ENCODE measurements at regions not wholly inside any gene's neighbourhood (a gene's known extent, or its start where the extent isn't known, plus 50 kb on each side); places are given as distances from the start of the nearest gene placed in this dataset.
A peak's percentile ranks its signal among the peaks of the same experiment; 100 is the strongest.
"Not testable (repeated sequence)": the region's sequence is repeated elsewhere in the genome, so short reads cannot be mapped to it uniquely, and the experiment has no call there.

- peak; percentile 89 to 93 for DNase-seq
These were observed 58.3 kb upstream of the EEA1 start for GRCh38 chr12:92987362-92987761.

- peak; percentile 58 to 60 for DNase-seq
These were observed 58.9 kb upstream of the EEA1 start for GRCh38 chr12:92987846-92988621.

- DNase-seq: no peak
These were observed 59.6 kb upstream of the EEA1 start for GRCh38 chr12:92988622-92989130.

DNA sequence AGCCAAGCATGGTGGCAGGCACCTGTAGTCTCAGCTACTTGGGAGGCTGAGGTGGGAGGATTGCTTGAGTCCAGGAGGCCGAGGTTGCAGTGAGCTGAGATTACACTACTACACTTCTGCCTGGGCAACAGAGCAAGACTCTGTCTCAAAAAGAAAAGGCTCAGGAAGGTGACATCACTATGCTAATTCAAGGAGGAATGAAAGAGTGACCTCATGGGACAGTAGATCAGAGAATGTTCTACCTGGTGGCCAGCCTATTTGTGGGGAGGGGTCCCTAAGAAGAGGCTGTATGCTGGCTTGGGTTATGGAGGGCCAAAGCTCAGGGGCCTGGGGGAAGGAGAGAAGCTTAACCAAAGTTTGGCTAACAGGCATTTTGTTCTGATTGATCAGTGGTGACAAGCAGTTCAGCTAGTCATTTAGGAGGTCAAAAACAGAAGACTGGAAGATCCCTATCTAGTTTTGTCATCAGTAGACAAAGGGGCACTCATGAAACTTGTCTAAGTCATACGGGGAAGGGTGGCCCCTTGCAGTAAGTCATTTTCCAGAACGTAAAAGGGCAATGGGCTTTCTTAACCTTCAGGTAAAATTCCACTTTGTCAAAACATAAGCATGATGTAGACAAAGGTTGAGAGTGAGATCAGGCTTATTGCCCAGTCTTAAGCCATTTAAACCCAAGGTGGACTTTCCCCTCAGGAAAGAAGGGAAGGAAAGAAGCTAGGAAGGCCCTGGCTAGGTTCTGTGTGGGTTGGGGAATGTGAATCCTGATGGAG is 60.8 kb upstream of the EEA1 start:
- DNase-seq: no peak

DNA sequence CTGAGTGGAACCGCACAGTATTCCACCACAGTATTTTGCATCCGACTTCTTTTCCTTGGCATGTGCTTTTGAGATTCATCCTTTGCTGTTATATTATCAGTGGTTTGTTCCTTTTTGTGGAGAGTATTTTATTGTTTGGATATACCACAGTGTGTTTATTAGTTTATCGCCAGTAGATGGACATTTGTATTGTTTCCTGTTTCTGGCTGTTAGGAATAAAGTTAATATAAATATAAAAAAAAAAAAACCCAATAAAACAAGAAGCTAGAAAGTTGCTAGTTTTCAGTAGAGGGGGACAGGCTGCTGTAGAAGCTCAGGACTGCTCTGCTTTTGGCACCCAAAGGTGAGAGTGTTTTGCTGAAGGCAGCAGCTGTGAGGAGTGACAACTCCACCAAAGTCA is 62.0 kb upstream of the EEA1 start:
- DNase-seq: no peak

GRCh38 chr12:92992041-92992440 is 62.9 kb upstream of the EEA1 start:
- no peak for DNase-seq

DNA sequence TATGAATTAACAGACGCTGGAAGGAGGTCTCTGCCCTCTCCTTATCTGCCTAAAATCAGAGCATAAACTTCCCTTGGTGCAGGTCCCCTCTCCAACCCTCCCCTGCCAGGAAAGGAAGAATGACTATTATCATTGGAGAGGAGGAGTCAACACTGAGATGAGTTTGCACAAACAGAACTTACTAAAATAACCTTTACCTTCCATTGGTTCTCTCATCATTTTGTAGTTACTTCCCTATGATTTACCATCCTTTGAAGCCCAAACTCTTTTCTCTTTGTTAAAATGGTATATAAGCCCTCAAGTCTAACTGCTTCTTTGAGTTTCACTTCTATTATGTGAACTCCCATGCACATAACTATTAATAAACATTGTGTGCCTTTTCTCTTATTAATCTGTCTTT is 64.2 kb upstream of the EEA1 start:
- DNase-seq: no peak

- DNase-seq: no peak
These were observed 66.3 kb upstream of the EEA1 start for GRCh38 chr12:92995258-92995903.

DNA sequence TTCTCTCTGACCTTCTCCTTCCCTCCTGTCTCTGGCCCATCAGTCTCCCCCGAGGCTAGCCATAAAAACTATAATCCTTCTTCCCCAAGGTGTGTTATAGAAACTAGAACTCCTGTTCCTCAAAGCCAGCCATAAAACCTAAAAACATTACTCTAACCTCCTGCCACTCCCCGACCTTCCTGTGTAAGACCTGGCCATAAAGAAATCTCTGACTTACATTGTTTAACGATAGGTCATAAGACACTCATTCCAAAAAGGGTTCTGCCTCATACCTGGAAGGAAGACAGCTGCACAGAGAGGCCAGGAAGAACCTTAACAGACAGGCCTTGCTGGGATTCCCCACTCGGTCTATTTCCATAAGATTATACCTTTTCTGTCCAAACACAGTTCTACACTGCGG is 70.9 kb upstream of the EEA1 start:
- no peak for DNase-seq

DNA sequence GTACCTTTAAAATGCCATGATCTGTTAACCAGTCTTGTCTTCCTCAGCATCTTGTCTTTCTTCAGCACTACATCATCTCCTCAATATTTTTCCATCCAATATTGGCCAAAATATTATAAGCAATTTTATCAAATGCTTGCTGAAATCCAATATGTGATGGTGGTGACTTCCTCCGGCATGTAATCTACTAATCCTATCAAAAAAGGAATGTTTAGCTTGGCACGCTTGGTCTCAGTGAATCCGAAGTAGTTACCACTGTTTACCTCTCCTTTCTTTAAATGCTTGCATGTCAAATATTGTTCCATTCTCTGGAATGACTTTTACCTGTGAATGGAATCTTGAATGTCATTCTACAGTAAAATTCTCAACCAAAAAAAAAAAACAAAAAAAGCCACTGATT is 72.3 kb upstream of the EEA1 start:
- no peak for DNase-seq

DNA sequence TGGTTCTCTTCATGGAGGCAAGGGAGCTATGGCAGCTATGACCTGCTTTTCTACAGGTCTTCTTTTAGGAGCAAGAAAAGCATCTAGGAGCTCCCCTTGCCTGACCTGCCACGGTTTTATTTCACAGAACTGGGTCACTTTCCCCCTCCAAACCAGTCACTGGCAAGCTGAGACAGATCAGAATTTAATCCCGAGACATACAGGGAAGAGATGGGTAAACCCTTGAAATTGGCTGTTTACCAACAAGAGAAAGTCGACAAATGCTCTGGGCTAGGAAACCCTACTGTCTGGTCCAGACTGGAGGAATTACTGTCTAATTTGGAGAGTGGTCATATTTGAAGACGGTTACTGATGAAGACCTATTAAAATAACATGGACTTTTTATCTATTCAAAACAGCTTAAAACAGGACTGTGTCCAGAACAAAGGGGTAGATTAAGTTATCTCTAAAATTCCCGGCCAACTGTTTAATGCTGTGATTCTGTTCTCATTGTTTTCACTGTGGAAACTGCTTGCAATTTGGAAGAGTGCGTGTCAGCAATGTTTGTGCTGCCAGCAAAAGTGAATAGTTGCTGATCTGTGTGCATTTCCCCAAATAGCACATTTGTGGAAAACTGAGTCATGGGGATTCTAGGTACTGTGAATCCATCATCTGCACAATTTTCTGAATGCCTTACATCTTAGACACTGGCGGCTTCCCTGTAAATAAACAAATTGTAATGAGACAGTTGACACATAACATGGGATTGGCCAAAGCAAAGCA is 73.4 kb upstream of the EEA1 start:
- no peak for DNase-seq

DNA sequence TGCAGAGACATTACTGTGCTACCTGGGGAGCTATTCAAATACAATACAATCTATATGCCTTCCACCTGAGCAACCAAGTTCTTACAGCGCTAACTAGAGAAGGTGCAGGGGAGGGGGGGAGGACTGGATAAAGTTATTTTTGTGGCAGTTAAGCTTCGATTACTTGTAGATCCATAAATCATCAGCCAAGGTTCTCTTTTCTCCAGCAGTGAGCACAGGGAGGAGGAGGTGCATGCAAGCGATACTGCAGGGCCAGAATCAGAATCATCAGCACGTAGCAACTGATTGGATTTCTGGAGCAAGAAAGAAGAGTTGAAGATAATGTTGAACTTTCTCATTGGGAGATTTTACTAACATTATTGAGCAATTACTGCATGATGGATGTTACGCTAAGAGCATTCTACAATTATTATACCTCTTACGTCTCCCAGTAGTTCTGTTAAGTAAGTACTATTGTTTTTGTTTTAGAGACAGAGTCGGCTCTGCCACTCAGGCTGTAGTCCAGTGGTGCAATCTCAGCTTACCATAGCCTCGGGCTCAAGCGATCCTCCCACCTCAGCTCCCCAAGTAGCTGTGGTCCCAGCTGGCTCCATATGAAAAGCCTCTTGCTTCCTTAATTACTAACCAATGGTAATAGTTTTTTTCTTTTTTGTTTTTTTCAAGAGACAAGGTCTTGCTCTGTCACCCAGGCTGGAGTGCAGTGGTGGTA is 74.6 kb upstream of the EEA1 start:
- DNase-seq: no peak

- DNase-seq: no peak
These were observed 76.9 kb upstream of the EEA1 start for GRCh38 chr12:93005928-93006392.

GRCh38 chr12:93006471-93007208 is 77.5 kb upstream of the EEA1 start:
- no peak for DNase-seq

DNA sequence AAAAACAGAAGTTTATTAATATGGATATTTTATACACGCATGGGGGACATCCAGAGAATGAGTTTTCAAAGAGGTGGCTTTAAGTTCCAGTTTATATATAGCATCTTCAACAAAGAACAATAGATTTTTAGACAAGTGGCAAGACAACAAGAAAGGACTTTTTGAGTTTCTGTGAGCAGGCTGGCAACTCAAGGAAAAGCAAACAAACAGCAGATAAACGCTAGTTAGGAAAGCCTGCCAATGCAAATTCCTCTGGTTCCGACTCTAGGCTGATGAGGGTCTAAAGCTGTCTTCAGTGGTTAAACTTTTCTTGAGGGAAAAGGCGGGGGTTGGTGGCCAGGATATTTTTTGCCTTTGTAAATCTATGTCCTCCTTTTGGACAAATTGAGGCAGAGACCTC is 78.4 kb upstream of the EEA1 start:
- no peak for DNase-seq

- no peak for DNase-seq
These were observed 79.1 kb upstream of the EEA1 start for GRCh38 chr12:93008044-93008778.

DNA sequence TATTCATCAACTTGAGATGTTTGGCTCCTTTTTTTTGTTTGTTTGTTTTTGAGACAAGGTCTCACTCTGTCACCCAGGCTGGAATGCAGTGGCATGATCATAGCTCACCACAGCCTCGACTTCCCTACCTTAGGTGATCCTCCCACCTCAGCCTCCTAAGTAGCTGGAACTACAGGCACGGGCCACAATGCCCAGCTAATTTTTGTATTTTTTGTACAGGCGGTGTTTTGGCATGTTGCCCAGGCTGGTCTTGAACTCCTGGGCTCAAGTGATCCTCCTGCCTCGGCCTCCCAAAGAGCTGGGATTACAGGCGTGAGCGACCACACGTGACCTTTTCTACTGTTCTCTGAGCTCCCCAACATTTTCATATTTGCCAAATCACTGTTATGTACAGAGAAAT is 79.8 kb upstream of the EEA1 start:
- DNase-seq: not testable (repeated sequence)

GRCh38 chr12:93009533-93009932 is 80.4 kb upstream of the EEA1 start:
- no peak for DNase-seq

- DNase-seq: no peak
These were observed 81.4 kb upstream of the EEA1 start for GRCh38 chr12:93010461-93010860.

DNA sequence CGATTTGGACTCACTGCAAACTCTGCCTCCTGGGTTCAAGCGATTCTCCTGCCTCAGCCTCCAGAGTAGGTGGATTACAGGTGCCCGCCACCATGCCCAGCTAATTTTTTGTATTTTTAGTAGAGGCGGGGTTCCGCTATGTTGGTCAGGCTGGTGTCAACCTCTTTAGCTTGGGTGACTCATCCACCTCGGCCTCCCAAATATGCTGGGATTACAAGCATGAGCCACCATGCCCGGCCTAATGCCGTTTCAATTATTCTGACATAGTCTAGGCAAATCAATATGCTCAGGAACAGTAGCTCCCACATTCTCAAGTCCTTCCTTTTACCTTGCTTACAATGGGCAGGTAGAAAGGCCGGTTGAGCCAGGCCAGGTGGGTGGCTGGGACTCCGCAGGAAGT is 82.0 kb upstream of the EEA1 start:
- DNase-seq: no peak

All from Kasumi-1 (cell line).